ENCODE measurements at regions not wholly inside any gene's neighbourhood (a gene's known extent, or its start where the extent isn't known, plus 50 kb on each side); places are given as distances from the start of the nearest gene placed in this dataset.

DNA sequence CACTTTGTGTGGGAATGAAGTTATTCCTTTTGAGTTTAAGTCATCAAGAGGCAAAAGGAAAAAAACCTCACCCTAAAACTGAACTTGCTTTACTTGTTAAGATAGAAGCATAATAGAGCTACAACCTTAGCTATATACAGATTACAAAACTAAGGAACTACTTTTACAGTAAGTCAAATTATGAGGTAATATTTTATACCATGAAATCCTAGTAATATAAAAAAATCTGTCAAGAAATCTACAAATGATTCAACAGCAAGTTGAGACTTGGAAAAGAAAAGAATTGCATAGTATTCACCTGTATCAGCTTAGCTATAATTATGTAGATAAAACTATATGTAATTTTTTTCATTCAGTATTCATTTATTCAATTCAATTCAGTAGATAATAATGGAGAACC, 335.3 kb downstream of the KLF5 start:
- H3K9me3 ChIP-seq (ENCODE audit: low read length), result no peaks in the 10 kb centered on the region
- no peak overlapping the region for H3K4me2 ChIP-seq (ENCODE audit: low read length)
- TF ChIP-seq EZH2 (IDR thresholded peaks at IDR 0.05; ENCODE audit: borderline replicate concordance, low read length), result no peak
- TF ChIP-seq, protein P1, sequence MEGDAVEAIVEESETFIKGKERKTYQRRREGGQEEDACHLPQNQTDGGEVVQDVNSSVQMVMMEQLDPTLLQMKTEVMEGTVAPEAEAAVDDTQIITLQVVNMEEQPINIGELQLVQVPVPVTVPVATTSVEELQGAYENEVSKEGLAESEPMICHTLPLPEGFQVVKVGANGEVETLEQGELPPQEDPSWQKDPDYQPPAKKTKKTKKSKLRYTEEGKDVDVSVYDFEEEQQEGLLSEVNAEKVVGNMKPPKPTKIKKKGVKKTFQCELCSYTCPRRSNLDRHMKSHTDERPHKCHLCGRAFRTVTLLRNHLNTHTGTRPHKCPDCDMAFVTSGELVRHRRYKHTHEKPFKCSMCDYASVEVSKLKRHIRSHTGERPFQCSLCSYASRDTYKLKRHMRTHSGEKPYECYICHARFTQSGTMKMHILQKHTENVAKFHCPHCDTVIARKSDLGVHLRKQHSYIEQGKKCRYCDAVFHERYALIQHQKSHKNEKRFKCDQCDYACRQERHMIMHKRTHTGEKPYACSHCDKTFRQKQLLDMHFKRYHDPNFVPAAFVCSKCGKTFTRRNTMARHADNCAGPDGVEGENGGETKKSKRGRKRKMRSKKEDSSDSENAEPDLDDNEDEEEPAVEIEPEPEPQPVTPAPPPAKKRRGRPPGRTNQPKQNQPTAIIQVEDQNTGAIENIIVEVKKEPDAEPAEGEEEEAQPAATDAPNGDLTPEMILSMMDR (IDR thresholded peaks at IDR 0.05; ENCODE audit: low read length), result no peak
- H4K20me1 ChIP-seq (ENCODE audit: insufficient read depth, low read length), result no peaks in the 10 kb centered on the region
- H3K27me3 ChIP-seq (ENCODE audit: insufficient read depth, low read length), result no peaks in the 10 kb centered on the region
- no peak overlapping the region for H3K27ac ChIP-seq (ENCODE audit: low read depth, low read length, poor library complexity, severe bottlenecking)
- H3K79me2 ChIP-seq (ENCODE audit: insufficient read depth, low read length), result no peaks in the 10 kb centered on the region
- H3K4me3 ChIP-seq (ENCODE audit: low read depth, low read length, poor library complexity, severe bottlenecking), result no peak overlapping the region
- H2AFZ ChIP-seq (ENCODE audit: low read length), result no peak overlapping the region
- no peaks in the 10 kb centered on the region for H3F3A ChIP-seq (ENCODE audit: insufficient read depth, low read length)
- no peaks in the 10 kb centered on the region for H3K36me3 ChIP-seq (ENCODE audit: insufficient read depth, low read length)
- H3K4me1 ChIP-seq (ENCODE audit: insufficient read depth, low read length, severe bottlenecking), result no peaks in the 10 kb centered on the region
- H3K9ac ChIP-seq (ENCODE audit: low read length), result no peak overlapping the region
- H3K9me2 ChIP-seq (ENCODE audit: low read depth, low read length), result no peaks in the 10 kb centered on the region

DNA sequence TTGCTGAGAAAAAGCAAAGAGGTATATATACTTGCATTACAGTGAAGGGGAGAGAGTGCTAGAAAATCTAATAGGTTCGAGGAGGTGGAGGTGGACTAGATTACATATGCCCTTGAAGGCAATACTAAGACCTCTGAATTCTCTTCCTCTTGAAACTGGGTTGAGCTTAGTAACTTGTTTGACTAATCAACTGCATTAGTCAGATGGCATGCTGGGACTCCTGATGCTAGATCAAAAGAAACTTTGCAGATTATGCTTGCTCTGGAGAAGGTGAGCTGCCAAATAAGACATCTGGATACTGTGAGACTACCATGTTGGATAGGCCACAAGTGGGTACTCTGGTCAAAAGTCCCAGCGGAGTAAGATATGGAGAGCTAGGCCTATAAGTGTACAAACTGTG, 331.3 kb downstream of the KLF5 start:
- H3K9ac ChIP-seq (ENCODE audit: low read length), result no peak overlapping the region
- TF ChIP-seq, protein P1 (IDR thresholded peaks at IDR 0.05; ENCODE audit: low read length), result no peak
- no peak for TF ChIP-seq EZH2 (IDR thresholded peaks at IDR 0.05; ENCODE audit: borderline replicate concordance, low read length)
- H3K27me3 ChIP-seq (ENCODE audit: insufficient read depth, low read length), result no peaks in the 10 kb centered on the region
- no peaks in the 10 kb centered on the region for H3K9me3 ChIP-seq (ENCODE audit: low read length)
- H3K36me3 ChIP-seq (ENCODE audit: insufficient read depth, low read length), result no peaks in the 10 kb centered on the region
- H3K4me2 ChIP-seq (ENCODE audit: low read length), result no peak overlapping the region
- H3K4me3 ChIP-seq (ENCODE audit: low read depth, low read length, poor library complexity, severe bottlenecking), result no peak overlapping the region
- H4K20me1 ChIP-seq (ENCODE audit: insufficient read depth, low read length), result no peaks in the 10 kb centered on the region
- H3K27ac ChIP-seq (ENCODE audit: low read depth, low read length, poor library complexity, severe bottlenecking), result no peak overlapping the region
- H3K79me2 ChIP-seq (ENCODE audit: insufficient read depth, low read length), result no peaks in the 10 kb centered on the region
- no peaks in the 10 kb centered on the region for H3F3A ChIP-seq (ENCODE audit: insufficient read depth, low read length)
- H3K4me1 ChIP-seq (ENCODE audit: insufficient read depth, low read length, severe bottlenecking), result no peaks in the 10 kb centered on the region
- H2AFZ ChIP-seq (ENCODE audit: low read length), result no peak overlapping the region
- H3K9me2 ChIP-seq (ENCODE audit: low read depth, low read length), result no peaks in the 10 kb centered on the region

DNA sequence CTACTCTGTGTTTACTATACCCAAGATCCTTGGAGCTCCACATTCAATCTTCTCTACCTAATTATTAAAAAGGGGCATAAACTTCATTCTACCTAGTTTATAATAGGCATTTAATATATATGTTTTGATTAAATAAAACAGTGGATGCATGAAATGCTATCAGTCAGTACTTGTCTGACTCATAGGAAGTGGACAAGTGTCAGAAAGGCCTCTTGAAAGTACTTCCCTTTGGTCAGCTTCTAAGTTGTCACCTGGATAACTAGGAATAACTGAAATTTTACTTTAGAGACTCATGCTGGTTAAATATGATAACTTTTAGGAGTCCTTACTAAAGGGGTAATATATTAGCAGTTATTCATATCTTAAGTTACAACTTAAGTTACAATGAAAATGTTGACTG, 329.8 kb downstream of the KLF5 start:
- no peak overlapping the region for H3K9ac ChIP-seq (ENCODE audit: low read length)
- no peak overlapping the region for H3K4me3 ChIP-seq (ENCODE audit: low read depth, low read length, poor library complexity, severe bottlenecking)
- no peaks in the 10 kb centered on the region for H3K9me3 ChIP-seq (ENCODE audit: low read length)
- H3K27ac ChIP-seq (ENCODE audit: low read depth, low read length, poor library complexity, severe bottlenecking), result no peak overlapping the region
- no peaks in the 10 kb centered on the region for H3K9me2 ChIP-seq (ENCODE audit: low read depth, low read length)
- no peaks in the 10 kb centered on the region for H4K20me1 ChIP-seq (ENCODE audit: insufficient read depth, low read length)
- H3K4me2 ChIP-seq (ENCODE audit: low read length), result no peak overlapping the region
- TF ChIP-seq, protein P1 (IDR thresholded peaks at IDR 0.05; ENCODE audit: low read length), result no peak
- no peak for TF ChIP-seq EZH2 (IDR thresholded peaks at IDR 0.05; ENCODE audit: borderline replicate concordance, low read length)
- H3F3A ChIP-seq (ENCODE audit: insufficient read depth, low read length), result no peaks in the 10 kb centered on the region
- H3K27me3 ChIP-seq (ENCODE audit: insufficient read depth, low read length), result no peaks in the 10 kb centered on the region
- H2AFZ ChIP-seq (ENCODE audit: low read length), result no peak overlapping the region
- no peaks in the 10 kb centered on the region for H3K79me2 ChIP-seq (ENCODE audit: insufficient read depth, low read length)
- no peaks in the 10 kb centered on the region for H3K36me3 ChIP-seq (ENCODE audit: insufficient read depth, low read length)
- no peaks in the 10 kb centered on the region for H3K4me1 ChIP-seq (ENCODE audit: insufficient read depth, low read length, severe bottlenecking)
